Suprapubic skin (tissue), 4 donors: ENCODE measurements at regions not wholly inside any gene's neighbourhood (a gene's known extent, or its start where the extent isn't known, plus 50 kb on each side); places are given as distances from the start of the nearest gene placed in this dataset.

ENCODE experiments used
- DNase-seq, 2 donors: peaks; one replicate each; pipeline ENCODE4 v3.0.0-alpha.2; 2019; ENCODE audit warnings: low spot score in 2 of 2
- H3K27ac ChIP-seq: fragments of 200-600 bp; sonication (generic); one replicate; pipeline ENCODE4 v1.5.1; 2019
- H3K27me3 ChIP-seq: fragments of 200-600 bp; sonication (generic); one replicate; pipeline ENCODE4 v1.5.1; 2019
- H3K36me3 ChIP-seq: fragments of 200-600 bp; sonication (generic); one replicate; pipeline ENCODE4 v1.5.1; 2019
- H3K4me1 ChIP-seq: fragments of 200-600 bp; sonication (generic); one replicate; pipeline ENCODE4 v1.5.1; 2019
- H3K4me3 ChIP-seq: fragments of 200-600 bp; sonication (generic); one replicate; pipeline ENCODE4 v1.5.1; 2019; ENCODE audit warnings: mild to moderate bottlenecking
- H3K9me3 ChIP-seq: fragments of 200-600 bp; sonication (generic); one replicate; pipeline ENCODE4 v1.5.1; 2019
- CTCF ChIP-seq, 2 donors: fragments of 200-600 bp in 1 of 2; fragments of 450-650 bp in 1 of 2; sonication (generic) in 1 of 2; IDR thresholded peaks; one replicate each; pipeline ENCODE4 v1.5.1; 2016 to 2019; ENCODE audit warnings: antibody characterized with exemption in 2 of 2, mild to moderate bottlenecking in 1 of 2, moderate library complexity in 1 of 2
- EP300 ChIP-seq: sonication (generic); formaldehyde crosslinking; IDR thresholded peaks from one replicate; pipeline ENCODE4 v1.6.1; 2017; ENCODE audit warnings: antibody characterized with exemption
- POLR2A ChIP-seq, 2 donors: fragments of 450-650 bp; IDR thresholded peaks; one replicate each; pipeline ENCODE4 v1.6.1; 2017; ENCODE audit warnings: antibody characterized with exemption in 2 of 2, mild to moderate bottlenecking in 2 of 2, moderate library complexity in 2 of 2
- POLR2AphosphoS5 ChIP-seq, 3 donors: sonication (generic); formaldehyde crosslinking; IDR thresholded peaks; one replicate each; pipeline ENCODE4 v1.6.1; 2017; ENCODE audit warnings: antibody characterized with exemption in 3 of 3
- WGBS: methylation state at CpG from one replicate; pipeline ENCODE4 v1.1.5; 2018; 5-methylcytosine and 5-hydroxymethylcytosine counted together

DNA sequence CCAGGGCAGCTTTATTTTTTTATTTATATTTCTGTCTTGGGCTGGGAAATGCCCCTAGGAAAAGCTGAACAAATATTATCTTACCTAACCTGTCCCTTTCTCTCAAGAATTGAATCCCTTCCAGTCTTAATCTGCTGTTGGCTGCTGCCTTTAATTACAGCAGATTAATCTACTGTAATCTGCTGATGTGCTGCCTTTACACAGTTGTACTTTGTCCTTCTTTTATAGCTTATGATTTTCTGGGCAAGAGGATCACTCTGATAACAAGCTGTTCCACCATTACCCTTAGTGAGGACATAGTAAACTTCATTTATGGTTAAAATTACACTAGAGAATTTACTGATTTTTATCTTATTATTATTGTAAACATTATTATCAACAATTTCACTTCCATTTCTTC lies 234.5 kb upstream of the MAN1A1 start:
- H3K9me3 ChIP-seq, result no peaks in the 10 kb centered on the region
- H3K4me1 ChIP-seq, result no peaks in the 10 kb centered on the region
- H3K27ac ChIP-seq, result no peak overlapping the region
- no peak overlapping the region for H3K4me3 ChIP-seq
- no peaks in the 10 kb centered on the region for H3K36me3 ChIP-seq
- H3K27me3 ChIP-seq, result no peaks in the 10 kb centered on the region
- no peak for TF ChIP-seq POLR2A (IDR thresholded peaks at IDR 0.05)
- TF ChIP-seq POLR2AphosphoS5 (IDR thresholded peaks at IDR 0.05), result no peak
- TF ChIP-seq CTCF (IDR thresholded peaks at IDR 0.05), result no peak
- no peak for TF ChIP-seq EP300
- DNase-seq, result no peak

DNA sequence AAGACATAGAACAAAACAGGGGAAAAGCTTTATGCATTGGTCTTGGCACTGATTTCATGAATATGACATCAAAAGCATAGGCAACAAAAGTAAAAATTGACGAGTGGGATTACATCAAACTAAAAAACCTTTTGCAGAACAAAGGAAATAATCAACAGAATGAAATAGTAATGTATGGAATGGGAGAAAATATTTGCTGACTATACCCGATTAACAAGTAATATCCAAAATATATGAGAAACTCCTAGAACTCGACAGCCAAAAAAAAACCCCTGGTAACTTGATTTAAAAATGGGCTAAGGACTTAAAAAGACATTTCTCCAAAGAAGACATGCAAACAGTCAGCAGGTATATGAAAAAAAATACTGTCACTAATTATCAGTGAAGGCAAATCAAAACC lies 231.7 kb upstream of the MAN1A1 start:
- 82% methylated on average over 3 of the region's 3 CpGs for WGBS
- H3K4me3 ChIP-seq, result no peak overlapping the region
- TF ChIP-seq POLR2A (IDR thresholded peaks at IDR 0.05), result no peak
- H3K9me3 ChIP-seq, result peaks cover 4% of the 10 kb centered on the region
- DNase-seq, result no peak
- no peaks in the 10 kb centered on the region for H3K36me3 ChIP-seq
- H3K27ac ChIP-seq, result no peak overlapping the region
- no peaks in the 10 kb centered on the region for H3K27me3 ChIP-seq
- no peaks in the 10 kb centered on the region for H3K4me1 ChIP-seq

DNA sequence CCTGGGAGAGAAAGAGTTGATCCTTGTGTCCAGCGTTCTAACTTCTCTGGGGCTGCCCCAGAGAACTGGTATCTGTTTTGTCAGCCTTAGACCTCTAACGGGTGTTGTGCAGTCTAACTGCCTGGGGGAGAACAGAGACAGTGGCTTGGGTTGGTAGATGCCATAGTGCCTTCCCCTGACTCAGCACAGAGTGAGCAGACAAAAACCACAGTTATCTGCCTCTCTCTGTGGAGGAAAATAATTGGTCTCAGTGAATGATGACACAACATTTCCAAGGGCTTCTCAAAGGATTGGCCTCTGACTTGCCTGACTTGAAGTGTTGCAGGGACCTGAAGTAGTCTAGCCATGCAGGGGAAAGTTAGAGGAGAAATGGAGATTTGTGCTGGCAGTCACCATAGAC lies 226.2 kb upstream of the MAN1A1 start:
- WGBS, result 100% methylated on average over 2 of the region's 2 CpGs
- no peak overlapping the region for H3K27ac ChIP-seq
- no peak overlapping the region for H3K4me3 ChIP-seq
- no peaks in the 10 kb centered on the region for H3K27me3 ChIP-seq
- H3K36me3 ChIP-seq, result no peaks in the 10 kb centered on the region
- DNase-seq, result no peak
- peaks cover 7% of the 10 kb centered on the region for H3K9me3 ChIP-seq
- no peak for TF ChIP-seq POLR2AphosphoS5 (IDR thresholded peaks at IDR 0.05)
- no peak for TF ChIP-seq POLR2A (IDR thresholded peaks at IDR 0.05)
- no peak for TF ChIP-seq EP300
- no peak for TF ChIP-seq CTCF (IDR thresholded peaks at IDR 0.05)
- H3K4me1 ChIP-seq, result no peaks in the 10 kb centered on the region

DNA sequence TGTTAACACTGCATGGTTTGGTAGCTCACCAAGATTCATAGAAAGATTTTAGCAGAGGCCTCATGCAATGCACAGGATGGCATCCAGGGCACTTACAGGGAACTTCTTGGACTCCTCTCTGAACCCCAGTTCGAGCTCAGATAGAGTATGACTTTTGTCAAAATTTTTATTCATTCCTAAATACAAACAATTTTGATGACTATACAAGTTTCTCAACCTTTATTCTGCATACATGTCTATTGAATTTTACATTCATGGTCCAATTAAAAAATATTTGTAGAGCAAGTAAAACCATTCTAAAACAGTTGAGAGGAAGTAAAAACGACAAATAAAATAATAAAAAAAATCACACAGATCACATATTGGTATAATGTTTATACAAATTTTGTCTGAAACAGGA lies 219.0 kb upstream of the MAN1A1 start:
- H3K27ac ChIP-seq, result no peak overlapping the region
- WGBS, result 88% methylated on average over 2 of the region's 2 CpGs
- TF ChIP-seq CTCF (IDR thresholded peaks at IDR 0.05) (no peak), EP300 (no peak), POLR2AphosphoS5 (IDR thresholded peaks at IDR 0.05) (no peak), POLR2A (IDR thresholded peaks at IDR 0.05) (no peak)
- H3K4me1 ChIP-seq, result no peaks in the 10 kb centered on the region
- no peak for DNase-seq
- H3K4me3 ChIP-seq, result no peak overlapping the region
- no peaks in the 10 kb centered on the region for H3K27me3 ChIP-seq
- H3K36me3 ChIP-seq, result no peaks in the 10 kb centered on the region
- peaks cover 3% of the 10 kb centered on the region for H3K9me3 ChIP-seq

DNA sequence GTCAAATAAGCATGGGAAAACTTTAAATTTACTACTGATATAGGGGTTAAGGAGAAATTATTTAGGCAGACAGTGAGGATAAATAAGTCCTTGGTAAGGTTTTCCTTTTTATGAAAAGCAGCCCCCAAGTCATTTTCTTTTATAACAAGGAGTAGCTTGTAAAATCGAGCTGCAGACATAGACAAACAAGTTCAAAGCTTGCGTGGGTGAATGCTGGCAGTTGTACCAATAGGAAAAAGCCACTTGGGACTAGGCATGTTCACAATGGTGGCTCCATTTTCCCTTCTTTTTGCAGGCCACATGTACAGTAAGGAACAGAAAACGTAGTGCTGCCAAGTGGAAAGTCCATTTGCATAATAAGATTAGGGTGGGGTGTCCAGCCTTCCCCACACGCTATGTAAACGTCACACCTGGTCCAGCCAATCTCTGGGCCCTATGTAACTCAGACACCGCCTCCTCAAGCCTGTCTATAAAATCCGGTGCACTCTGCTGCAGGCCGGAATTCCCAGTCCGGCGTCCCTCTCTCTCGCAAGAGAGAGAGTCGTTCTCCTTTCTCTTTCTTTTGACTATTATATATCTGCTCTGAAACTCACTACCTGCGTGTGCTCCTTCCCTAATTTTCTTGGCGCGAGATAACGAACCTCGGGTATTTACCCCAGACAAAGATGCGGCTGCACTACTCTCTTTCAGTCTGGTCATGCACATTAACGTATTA lies 217.1 kb upstream of the MAN1A1 start:
- 90% methylated on average over 19 of the region's 19 CpGs for WGBS
- no peaks in the 10 kb centered on the region for H3K4me1 ChIP-seq
- TF ChIP-seq CTCF (IDR thresholded peaks at IDR 0.05), result no peak
- TF ChIP-seq POLR2AphosphoS5 (IDR thresholded peaks at IDR 0.05), result no peak
- TF ChIP-seq EP300, result no peak
- H3K9me3 ChIP-seq, result no peaks in the 10 kb centered on the region
- no peak overlapping the region for H3K4me3 ChIP-seq
- no peak overlapping the region for H3K27ac ChIP-seq
- no peaks in the 10 kb centered on the region for H3K36me3 ChIP-seq
- no peaks in the 10 kb centered on the region for H3K27me3 ChIP-seq
- DNase-seq, result no peak

DNA sequence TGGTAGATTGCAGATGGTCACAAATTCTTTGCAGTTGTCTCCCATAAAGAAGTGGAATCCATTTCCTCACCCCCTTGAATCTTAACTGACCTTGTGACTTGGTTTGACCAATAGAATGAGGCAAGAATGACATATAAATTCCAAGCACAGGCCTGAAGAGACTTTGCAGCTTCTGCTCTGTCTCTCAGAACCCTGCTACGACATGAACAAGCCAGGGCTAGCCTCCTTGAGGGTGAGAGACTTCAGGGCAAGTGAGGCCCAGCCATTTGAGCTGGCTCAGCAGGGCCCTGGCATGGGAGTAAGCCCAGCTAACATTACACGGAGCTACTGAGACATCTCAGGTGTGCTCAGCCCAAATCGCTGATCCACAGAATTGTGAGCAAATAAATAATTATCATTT lies 216.3 kb upstream of the MAN1A1 start:
- WGBS, result 63% methylated on average over 3 of the region's 3 CpGs
- DNase-seq, result no peak
- no peaks in the 10 kb centered on the region for H3K9me3 ChIP-seq
- H3K4me3 ChIP-seq, result no peak overlapping the region
- TF ChIP-seq EP300, result no peak
- no peak for TF ChIP-seq POLR2AphosphoS5 (IDR thresholded peaks at IDR 0.05)
- TF ChIP-seq CTCF (IDR thresholded peaks at IDR 0.05), result no peak
- TF ChIP-seq POLR2A (IDR thresholded peaks at IDR 0.05), result no peak
- no peaks in the 10 kb centered on the region for H3K27me3 ChIP-seq
- no peaks in the 10 kb centered on the region for H3K4me1 ChIP-seq
- H3K27ac ChIP-seq, result no peak overlapping the region
- H3K36me3 ChIP-seq, result no peaks in the 10 kb centered on the region
